ENCODE measurements at regions not wholly inside any gene's neighbourhood (a gene's known extent, or its start where the extent isn't known, plus 50 kb on each side); places are given as distances from the start of the nearest gene placed in this dataset.
"Not testable (repeated sequence)": the region's sequence is repeated elsewhere in the genome, so short reads cannot be mapped to it uniquely, and the experiment has no call there.

DNA sequence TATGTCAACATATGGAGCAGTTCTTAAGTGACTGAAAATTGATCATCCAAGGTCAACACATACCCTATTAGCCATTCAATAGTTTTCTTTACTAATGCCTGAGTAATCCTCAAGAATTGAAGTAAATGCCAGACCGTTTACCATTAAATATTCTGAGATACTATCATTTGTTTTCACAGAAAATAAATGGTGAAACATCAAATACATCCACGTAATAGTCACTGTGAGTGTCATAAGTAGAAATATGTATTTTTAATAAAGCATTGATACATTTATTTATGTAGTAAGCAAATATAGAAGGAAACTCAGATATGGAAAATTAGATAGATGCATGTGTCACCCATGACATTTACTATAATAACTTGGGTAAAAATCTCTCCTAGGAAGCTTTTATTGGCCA, 927.8 kb upstream of the NRXN1 start:
- DNase-seq (ENCODE audit: low read depth in 2 of 2), result no peak

DNA sequence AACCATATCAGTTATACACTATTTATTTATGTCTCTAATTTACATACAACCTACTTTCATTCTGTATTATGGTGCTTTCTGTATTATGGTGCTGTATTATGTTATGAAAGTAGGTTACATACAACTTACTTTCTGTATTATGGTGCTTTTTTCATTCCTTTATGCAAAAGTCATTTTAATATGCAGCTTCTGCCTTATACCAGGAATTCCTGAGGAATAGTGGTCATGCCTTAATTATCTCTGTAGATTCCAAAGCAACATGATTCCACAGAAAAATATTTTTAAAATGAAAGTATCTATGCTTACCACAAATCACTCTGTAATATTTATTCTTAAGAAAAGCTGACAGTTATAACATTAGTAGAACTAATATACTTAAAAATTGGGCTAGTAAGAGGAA, 922.0 kb upstream of the NRXN1 start:
- no peak for DNase-seq (ENCODE audit: low read depth in 2 of 2)

DNA sequence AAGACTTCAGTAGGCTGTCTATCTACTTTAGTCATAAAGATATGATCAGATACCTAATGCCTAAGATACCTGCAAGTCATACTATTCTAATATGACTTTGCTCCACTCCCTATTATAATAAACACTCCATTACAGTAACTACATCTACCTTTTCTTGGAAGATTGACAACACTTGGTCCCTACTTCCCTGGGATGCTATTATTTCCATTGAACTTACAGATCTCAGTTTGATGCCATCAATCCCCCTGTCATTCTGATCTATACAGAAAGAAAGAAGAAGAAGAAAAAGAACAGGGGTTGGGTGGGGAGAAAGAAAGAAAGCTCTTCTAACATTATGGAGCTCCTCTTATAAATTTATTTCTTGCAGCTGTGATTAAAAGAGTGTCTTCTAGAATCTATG, 889.1 kb upstream of the NRXN1 start:
- DNase-seq (ENCODE audit: low read depth in 2 of 2), result no peak

DNA sequence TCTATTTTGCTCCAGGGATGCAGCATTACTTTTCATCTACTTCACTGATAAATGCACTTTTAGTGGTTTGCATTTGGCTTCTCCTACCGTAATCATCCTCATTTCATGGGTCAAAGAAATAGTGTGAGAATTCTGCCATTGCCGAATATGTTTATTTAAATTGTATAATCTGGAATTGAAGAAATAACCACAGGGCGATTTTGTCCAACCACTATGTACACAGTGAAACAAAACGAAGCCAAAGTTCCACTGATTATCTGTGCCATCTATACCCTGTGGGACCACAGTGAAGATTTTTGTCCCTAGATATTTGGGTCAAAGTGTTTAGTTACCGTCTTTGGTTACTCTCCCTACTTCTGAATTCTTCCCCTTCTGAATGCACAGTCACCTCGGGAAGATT, 888.6 kb upstream of the NRXN1 start:
- no peak for DNase-seq (ENCODE audit: low read depth in 2 of 2)

DNA sequence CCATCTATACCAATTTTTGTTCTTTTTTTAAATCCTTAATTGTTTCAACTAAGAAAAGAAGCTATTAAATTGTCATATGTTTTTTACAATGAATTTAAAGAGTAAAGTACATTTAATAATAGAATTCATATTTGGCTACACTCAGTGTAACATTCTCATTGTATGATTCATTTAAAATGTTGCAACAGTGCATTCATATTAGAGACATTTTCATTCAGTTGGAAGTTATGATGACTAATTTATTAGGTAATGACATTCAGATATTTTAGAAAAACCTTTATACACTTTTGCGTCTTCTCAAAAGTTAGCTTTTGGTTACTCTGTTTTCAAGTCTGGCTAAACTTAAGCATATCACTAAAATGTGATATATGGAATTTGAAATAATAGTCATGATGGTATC, 887.5 kb upstream of the NRXN1 start:
- no peak for DNase-seq (ENCODE audit: low read depth in 2 of 2)

DNA sequence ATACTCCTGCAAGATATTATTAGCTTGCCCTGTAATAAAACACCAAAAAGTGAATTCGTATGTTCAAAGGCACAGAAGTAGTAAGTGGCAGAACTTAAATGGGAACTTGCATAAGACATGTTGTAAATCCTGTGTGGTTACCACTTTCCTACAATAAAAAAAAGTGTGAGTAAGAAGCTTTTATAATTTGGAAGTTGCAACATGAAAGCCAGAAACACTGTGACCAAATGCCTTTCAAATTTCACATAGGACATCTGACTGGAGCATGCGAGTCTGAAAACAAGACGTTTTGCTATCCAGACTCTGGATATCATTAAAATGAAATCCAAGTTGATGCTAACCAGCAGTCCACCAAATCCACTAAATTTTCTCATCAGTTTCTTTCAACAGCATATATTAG, 886.2 kb upstream of the NRXN1 start:
- no peak for DNase-seq (ENCODE audit: low read depth in 2 of 2)

DNA sequence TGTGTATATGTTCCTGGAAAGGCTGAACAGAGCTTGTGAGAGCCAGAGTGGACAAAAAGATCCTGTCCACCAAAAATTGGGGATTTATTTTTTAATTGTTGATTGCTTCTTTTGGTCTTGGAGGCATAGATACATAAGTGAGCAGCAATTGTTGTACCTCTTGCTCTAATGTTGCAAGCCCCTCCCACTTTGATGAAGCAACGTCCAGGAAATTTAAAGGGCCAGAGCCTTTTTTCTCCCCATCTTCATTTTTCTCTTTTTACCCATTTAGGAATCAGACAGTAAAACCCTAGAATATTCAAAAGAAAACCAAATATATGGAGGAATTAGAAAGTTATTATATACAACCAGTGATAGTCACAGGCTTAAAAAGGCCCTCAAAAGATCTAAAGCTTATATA, 871.8 kb upstream of the NRXN1 start:
- DNase-seq (ENCODE audit: low read depth in 2 of 2), result no peak

DNA sequence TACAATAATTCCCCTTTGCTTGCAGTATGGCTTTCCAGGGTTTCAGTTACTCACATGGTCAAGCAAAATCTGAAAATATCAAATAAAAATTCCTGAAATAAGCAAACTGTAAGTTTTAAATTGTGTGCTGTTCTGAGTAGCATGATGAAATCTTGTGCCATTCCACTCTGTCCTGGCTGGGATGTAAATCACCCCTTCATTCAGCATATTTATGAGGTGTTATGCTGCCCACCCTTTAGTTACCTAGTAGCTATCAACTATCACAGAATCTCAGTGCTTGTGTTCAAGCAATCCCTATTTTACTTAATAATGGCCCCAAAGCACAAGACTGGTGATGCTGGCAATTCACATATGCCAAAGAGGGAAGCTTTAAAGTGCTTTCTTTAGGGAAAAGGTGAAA, 867.7 kb upstream of the NRXN1 start:
- no peak for DNase-seq (ENCODE audit: low read depth in 2 of 2)

DNA sequence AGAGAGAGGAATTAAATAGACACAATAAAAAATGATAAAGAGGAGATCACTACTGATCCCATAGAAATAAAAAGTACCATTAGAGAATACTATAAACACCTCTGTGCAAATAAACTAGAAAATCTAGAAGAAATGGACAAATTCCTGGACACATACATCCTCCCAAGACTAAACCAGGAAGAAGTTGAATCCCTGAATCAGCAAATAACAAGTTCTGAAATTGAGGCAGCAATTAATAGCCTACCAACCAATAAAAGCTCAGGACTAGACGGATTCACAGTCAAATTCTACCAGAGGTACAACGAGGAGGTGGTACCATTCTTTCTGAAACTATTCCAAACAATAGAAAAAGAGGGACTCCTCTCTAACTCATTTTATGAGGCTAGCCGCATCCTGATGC, 862.7 kb upstream of the NRXN1 start:
- DNase-seq (ENCODE audit: low read depth in 2 of 2), result not testable (repeated sequence)

DNA sequence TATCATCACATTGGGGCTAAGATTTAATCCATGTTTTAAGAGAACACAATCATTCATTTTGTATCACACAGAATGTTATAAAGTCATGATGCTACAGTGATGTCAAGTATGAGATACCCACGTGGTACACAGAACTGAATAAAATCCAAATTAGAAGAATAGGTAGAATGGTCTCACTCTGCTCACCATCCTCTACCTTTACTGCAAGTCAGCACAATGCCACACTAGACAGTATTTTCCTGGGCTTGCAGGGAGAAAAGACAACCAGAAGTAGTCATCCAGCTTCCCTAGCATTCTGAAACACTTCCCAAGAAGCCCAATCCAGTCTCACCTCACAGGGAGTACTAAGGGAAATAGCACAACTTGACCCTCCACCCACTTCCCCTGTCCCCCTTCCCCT, 856.2 kb upstream of the NRXN1 start:
- no peak for DNase-seq (ENCODE audit: low read depth in 2 of 2)

DNA sequence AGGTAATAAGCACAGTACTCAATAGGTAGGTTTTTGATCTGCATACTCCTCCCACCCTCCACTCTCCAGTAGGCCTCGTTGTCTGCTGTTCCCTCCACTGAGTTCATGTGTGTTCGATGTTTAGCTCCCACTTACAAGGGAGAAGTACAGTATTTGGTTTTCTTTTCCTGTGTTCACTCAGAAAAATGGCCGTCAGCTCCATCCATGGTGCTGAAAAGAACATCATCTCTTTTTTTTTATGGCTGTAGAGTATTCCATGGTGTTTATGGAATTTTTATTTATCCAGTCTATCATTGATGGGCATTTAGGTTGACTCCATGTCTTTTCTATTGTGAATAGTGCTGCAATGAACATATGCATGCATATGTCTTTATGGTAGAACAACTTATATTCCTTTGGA, 849.7 kb upstream of the NRXN1 start:
- DNase-seq (ENCODE audit: low read depth in 2 of 2), result no peak

DNA sequence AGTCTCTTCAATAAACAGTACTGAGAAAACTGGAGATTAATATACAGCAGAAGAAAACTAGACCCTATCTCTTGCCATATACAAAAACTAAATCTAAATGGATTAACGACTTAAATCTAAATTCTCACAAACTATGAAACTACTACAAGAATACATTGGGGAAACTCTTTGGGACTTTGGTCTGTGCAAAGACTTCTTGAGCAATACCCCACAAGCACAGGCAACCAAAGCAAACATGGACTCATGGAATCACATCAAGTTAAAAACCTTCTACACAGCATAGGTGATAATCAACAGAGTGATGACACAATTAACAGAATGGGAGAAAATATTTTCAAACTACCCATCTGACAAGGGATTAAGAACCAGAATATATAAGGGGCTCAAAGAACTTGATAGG, 848.2 kb upstream of the NRXN1 start:
- DNase-seq (ENCODE audit: low read depth in 2 of 2), result no peak

DNA sequence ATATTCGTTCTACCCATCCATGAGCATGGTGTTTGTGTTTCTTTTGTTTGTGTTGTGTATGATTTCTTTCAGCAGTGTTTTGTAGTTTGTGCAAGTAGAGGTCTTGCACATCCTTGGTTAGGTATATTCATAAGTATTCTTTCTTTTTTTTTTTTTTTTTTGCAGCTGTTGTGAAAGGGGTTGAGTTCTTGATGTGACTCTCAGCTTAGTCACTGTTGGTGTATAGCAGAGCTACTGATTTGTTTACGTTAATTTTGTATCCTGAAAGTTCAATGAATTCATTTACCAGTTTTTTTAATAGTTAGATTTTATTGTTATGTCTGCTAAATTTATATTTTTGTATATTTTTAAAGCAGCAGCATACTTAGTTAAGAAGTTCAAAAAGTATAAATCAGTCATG, 834.4 kb upstream of the NRXN1 start:
- DNase-seq (ENCODE audit: low read depth in 2 of 2), result no peak

DNA sequence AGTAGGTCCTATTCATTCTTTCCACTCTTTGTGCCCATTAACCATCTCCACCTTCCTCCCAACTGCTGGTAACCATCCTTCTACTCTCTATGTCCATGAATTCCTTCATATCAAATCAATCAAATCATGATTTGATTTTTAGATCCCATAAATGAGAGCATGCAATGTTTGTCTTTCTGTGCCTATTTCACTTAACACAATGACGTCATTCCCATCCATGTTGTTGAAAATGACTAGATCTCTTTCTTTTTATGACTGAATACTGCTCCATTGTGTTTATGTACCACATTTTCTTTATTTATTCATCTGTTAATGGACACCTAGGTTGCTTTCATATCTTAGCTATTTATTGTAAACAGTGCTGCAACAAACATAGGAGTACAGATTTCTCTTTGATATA, 827.3 kb upstream of the NRXN1 start:
- no peak for DNase-seq (ENCODE audit: low read depth in 2 of 2)

DNA sequence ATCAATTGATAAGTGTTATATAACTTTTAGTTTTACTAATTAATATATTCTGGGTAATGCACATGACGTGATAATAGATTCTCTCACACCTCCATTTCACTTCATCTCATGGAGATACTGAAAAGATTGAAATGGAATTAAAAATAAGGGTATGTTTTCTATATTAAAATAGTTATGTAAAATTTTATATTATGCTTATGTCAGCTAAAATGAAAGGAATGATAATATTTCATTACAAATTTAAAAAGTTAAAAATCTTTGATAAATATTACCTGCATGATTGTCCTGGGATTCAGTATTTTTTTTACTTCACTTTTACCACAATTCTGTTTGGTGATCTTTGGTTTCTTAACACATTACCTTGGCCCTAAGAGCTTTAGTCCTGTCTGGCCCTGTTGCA, 823.8 kb upstream of the NRXN1 start:
- DNase-seq (ENCODE audit: low read depth in 2 of 2), result no peak

DNA sequence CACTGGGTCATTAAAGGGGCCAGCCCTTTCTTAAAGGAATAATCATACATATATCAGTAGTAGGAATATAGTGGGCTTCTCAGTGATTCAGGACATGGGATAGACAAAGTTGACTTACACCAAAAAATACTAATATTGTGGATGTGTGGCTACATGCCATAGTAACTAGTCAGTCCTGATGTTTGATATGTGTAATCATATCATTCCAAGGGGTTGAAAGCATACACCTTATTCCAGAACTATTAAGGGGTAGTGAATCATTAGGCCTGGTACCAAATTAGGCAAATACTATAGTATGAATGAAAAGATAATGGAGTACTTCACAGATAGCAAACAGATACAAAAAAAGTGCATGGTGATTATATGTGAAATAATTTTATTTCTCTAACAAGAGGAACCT, 814.9 kb upstream of the NRXN1 start:
- DNase-seq (ENCODE audit: low read depth in 2 of 2), result no peak

DNA sequence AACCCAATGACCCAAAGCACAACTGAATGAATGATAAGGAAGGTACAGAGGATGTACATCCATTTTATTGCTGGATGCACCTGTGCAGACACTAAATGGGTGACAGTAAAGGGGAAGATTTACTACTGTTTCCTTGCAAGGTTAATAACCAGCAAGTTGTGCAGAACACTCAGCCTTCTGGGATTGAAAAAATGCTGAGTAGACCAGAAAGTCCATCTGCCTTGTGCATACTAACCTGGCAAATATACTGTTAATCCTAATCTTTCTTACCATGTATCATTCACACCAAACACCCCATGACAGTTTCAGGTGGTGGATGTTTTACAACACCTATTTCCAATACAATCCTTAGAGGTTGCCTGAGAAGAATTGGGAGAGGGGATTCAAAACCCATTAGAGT, 814.1 kb upstream of the NRXN1 start:
- no peak for DNase-seq (ENCODE audit: low read depth in 2 of 2)

DNA sequence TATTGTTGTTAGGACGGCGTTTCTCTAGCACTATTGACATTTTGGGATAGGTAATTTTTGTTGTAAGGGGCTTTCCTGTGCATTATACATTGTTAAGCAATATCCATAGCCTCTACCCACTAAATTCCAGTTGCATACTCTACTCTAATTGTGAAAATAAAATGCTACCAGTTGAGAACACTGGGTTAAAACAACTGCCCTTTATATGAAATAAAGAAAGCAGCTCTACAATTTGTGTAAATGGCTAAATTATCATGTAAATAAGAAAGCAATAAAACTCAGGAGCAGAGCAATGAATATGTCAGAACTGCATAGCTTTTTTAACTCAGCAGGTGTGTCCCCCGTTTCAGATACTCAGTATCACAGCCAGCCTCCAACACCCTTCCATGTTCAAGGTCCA, 812.7 kb upstream of the NRXN1 start:
- DNase-seq (ENCODE audit: low read depth in 2 of 2), result no peak

DNA sequence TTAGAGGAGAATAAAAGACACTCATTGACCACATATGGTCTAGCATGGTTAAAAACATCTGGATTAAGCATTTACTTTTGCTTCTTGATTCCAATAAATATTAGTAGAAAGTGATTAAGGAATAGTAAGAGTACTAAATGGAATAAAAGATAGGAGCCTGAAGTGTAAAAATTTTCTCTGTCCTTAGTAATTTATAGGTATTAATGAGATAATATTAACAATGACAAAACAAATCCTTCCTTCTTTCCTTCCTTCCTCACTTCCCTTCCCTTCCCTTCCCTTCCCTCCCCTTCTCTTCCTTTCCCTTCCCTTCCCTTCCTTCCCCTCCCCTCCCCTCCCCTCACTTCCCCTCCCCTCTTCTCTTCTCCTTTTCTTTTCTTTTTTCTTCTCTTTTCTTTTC, 797.5 kb upstream of the NRXN1 start:
- DNase-seq (ENCODE audit: low read depth in 2 of 2), result no peak

DNA sequence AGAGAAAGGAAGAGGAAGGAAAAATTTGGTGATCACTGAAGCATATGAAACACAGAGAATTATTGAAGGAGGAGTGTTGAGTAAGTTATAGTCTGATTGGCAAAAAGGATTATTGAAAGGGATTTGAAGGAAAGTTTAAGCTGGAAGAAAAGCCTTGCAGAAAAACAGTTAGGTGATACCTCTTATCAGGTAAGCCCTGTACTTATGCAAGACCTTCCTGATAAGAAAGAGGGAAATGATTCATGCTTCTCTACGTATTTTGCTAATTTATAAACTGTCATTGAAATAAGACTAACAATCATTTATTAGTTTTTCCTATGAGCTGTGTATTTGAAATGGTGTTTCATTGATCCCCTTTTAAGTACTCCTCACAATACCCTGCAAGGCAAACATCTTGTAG, 793.9 kb upstream of the NRXN1 start:
- no peak for DNase-seq (ENCODE audit: low read depth in 2 of 2)

DNA sequence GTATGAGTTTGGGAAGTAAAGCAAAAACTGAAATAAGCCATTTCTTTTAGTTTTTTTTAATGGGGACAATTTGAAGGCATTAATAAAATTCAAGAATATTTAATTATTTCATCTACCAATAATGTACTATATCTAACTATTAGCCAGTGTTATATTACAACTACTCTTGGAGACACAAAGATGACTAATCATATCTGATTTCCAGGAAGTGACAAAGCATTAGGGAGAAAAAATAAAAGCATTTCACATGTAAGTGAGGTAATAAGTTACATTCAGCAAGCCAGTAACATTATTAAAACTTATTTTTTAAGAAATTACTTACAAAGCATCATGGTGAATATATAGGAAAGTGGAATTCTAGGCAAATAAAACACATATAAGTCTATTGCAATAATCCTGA, 781.3 kb upstream of the NRXN1 start:
- DNase-seq (ENCODE audit: low read depth in 2 of 2), result peak in 1 of 2 donors; percentile 45

DNA sequence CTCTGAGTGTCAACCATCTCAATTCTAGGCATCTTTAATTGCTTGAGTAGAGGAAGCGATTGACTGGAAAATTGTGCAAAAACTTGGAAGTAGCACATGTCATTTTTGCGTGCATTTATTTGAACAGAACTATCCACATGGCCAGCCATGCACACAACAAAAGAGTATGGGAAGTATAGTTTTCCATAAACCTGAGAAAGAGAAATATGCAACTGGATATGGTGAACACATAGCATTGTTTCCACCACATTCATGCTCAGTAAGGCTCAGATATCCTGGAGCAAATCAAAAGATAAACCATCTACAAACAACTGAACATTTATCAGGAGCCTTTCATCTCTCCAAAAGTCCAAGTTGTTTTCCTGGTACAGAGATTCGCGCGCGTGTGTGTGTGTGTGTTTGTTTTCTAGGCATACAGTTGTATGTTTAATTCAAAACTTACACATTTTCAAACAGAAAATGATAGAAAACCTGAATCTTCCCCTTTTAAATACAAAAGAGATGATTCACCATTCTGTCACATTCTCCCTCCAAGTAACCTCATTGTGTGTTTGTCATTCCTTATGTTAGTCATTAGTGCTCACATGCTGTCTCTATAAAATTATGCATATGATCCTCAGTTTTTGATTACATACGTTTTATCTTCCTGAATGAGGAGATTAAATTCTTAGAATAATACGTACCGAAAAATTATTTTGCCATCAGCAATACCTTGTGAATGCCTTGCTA, 780.4 kb upstream of the NRXN1 start:
- DNase-seq (ENCODE audit: low read depth in 2 of 2), result peak in 1 of 2 donors; percentile 25

DNA sequence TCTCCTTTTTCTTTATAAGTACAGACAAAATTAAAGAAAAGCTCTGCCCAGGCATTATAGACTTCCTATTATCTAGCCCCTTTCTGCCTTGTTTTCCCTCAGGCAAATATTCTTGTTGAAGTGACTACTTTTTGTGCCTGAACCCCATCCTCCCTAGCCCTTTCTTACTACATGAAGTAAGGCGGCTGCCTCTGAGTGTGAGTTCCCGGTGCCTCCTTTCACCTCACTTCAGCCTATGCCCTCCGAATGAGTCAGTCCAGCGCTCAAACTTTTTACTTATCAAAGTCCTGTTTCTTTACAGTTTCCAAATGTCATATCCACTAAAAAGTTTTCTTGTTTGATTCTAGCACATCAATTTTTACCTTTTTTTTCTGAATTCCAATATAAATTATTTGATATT, 778.3 kb upstream of the NRXN1 start:
- no peak for DNase-seq (ENCODE audit: low read depth in 2 of 2)

DNA sequence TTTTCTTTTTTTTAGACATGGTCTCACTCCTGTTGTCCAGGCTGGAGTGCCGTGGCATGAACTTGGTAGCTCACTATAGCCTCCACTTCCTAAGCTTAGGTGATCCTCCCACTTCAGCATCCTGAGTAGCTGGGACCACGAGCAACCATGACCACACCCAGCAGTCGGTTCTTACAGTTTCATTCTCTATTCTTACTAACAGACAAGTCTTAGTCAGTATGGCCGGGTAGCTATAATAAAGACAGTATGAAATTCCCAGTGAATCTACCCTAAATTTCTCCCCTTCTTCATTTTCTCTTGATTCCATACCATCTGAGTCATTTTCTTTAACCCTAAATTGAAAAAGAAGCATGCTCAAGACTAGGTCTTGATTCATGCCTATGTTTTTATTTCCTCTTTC, 775.3 kb upstream of the NRXN1 start:
- no peak for DNase-seq (ENCODE audit: low read depth in 2 of 2)

Data from dermis microvascular lymphatic vessel endothelial cell (primary cell).